NAMALWA (cell line): ENCODE measurements at regions not wholly inside any gene's neighbourhood (a gene's known extent, or its start where the extent isn't known, plus 50 kb on each side); places are given as distances from the start of the nearest gene placed in this dataset.
A peak's percentile ranks its signal among the peaks of the same experiment; 100 is the strongest.
"Not testable (repeated sequence)": the region's sequence is repeated elsewhere in the genome, so short reads cannot be mapped to it uniquely, and the experiment has no call there.

ENCODE experiments used
- DNase-seq: peaks from one replicate; pipeline ENCODE4 v3.0.0-alpha.2; 2015; ENCODE audit warnings: low spot score

DNA sequence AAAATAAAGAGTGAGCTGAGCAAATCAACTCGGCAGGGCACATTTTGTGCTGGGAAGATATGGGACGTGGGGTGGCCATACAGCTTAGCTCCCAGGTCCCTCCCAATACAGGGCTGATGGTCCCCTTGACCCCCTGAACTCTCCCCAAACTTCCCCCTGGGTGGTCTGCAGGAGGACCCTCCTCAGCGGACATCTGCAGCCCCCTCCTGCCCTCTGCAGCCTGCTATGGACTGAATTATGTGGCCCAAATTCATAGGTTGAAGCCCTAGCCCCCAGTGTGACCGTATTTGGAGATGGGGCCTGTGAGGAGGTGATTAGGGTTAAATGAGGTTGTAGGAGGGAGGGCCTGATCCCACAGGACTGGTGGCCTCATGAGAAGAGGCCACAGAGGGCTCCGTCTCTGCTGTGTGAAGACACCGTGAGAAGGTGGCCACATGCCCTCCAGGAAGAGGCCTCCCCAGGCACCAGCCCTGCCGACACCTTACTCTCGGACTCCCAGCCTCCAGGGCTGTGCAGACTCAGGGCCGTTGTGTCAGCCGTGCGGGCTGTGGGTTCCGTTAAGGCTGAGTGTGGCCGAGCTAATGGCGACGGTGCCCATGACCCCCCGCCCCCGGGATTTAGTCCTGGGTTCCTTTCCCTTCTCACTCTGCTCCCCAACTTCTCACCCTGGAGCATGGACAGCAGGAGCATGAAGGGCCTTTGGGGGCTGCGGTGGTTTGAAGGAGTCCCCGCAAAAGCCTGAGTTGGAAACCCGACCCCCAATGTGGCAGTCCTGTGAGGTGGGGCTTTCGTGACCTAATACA lies 1042.8 kb downstream of the BRD1 start:
- DNase-seq, result no peak

DNA sequence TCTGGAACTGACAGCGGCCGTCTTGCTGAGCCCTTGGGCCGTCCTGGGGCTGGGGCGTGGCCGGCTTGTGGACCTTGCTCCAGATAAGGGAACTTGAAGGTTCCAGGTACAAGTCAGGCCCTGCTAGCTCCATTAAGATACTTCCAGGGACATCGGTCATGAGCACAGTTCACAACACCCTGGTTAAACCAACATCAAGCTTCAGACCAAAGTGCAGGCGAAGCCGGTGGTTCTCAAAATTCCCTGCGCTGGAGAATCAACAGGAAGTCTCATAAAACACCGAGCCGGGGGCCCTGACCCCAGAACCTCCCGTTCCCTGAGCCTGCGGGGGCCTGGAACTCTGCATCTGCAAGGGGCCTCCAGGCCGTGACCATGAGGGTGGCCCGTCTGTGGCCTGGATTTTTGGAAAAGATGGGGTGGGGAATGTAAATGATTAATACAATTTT lies 1043.8 kb downstream of the BRD1 start:
- no peak for DNase-seq

DNA sequence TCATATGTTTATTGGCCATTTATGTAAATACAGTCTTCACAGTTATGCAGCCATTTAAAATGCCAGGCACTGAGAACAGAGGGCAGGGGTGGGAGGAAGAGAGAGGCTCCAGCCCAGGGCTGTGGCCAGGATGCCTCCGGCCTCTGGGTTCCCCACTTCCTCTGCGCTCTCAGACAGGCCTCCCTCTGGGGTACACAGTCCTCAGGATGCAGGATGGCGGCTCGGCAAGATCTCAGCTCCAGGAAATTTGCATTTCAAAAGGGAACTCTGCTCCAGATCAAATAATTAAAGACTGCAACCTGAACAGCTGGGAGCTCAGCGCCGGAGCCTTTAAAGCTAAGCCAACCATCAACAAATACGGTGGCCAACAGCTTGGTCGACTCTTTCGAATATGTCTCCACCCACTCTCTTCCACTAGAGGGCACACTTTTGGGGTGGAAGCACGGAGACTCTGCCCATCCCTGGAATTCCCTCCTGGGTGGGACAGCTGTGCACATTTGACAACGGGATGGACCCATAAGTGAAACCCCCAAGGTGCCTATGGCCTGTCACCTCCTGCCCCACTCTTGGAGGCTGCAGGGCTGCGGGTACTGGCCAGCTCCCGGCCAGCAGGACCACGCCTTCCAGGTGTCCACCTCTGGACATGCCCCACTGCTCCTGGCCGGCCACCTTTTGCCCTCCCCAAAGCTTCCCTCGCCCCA lies 1044.7 kb downstream of the BRD1 start:
- DNase-seq, result peak; percentile 10

DNA sequence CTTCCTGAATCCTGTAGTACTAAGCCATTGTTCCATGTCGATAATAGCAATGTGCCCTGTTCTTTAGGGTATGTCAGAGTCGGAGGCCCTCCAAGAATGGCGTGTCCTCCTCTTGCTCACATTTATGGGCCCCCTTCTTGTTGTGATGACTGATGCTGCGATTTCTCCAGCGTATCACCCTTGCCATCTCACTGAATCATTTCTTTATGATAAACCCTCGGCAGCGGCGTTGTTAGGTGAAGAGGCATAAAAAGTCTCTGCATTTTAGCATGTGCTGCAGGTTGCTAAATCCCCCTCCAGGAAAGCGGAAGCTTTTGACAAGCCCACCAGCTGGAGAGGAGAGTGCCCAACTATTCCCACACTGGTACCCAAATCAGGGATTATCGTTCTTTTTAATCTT lies 1045.3 kb downstream of the BRD1 start:
- no peak for DNase-seq

DNA sequence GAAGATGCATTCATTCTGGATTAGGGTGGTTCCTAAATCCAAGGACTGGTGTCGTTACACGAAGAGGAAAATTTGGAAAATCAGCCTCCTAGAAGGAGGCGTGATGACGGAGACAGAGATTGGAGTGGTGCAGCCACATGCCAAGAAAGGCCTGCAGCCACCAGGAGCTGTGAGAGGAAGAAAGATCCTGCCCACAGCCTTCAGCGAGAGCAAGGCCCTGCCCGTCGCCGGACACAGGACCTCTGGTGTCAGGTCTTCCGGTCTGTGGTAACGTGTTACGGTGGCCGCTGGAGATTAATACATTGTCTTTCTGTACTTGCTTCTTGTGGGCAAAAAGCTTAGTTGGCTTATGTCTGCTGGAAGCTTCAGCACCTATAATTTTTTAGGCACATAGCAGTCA lies 1045.8 kb downstream of the BRD1 start:
- DNase-seq, result no peak

DNA sequence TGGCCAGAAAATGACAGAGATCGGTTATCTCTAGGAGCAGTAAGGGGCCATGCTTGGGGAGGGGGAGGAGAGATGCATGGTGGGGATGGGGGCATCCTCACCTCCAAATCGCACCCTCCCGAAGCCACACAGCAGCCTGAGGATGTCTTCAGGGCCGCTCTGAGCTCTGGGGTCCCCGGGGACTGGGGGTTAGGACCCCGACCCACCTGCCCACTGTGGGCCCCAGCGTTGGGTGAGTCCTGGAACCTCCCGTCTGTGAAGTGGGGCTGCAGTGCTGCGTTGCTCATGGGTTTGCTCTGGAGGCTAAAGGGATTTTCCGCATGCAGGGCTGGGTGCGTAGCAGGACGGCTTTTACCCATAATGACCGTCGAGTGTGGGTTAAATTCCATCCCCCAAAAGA lies 1046.3 kb downstream of the BRD1 start:
- DNase-seq, result no peak

DNA sequence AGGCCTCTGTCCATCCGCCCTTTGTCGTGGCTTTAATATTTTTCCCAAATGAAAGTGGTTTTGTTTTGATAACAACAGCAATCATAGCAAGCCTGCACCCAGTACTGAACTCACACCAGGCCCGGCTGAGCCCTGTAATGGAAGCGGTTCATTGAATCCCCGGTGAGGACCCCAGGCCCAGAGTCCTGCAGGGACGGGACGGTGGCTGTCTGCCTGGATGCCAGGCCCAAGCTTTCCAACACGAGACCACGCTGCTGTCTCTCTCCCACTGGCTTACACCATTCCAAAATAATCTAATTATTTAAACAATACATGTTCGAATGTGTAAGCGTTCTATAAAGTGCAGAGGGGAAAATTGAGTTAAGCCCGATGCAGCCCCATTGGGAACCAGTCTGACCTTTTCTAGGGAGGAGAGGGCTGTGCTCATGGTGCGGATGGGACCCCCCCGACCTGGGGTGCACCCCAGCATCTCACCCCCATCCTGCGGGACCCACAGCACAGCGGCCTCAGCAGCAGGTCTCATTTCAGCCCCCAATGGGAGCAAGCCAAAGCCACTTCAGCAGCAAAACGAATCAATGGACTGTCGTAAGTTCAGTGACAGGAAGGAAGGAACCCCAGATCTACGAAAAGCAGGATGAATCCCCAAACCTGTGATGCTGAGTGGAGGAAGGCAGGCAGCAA lies 1046.9 kb downstream of the BRD1 start:
- DNase-seq, result no peak

DNA sequence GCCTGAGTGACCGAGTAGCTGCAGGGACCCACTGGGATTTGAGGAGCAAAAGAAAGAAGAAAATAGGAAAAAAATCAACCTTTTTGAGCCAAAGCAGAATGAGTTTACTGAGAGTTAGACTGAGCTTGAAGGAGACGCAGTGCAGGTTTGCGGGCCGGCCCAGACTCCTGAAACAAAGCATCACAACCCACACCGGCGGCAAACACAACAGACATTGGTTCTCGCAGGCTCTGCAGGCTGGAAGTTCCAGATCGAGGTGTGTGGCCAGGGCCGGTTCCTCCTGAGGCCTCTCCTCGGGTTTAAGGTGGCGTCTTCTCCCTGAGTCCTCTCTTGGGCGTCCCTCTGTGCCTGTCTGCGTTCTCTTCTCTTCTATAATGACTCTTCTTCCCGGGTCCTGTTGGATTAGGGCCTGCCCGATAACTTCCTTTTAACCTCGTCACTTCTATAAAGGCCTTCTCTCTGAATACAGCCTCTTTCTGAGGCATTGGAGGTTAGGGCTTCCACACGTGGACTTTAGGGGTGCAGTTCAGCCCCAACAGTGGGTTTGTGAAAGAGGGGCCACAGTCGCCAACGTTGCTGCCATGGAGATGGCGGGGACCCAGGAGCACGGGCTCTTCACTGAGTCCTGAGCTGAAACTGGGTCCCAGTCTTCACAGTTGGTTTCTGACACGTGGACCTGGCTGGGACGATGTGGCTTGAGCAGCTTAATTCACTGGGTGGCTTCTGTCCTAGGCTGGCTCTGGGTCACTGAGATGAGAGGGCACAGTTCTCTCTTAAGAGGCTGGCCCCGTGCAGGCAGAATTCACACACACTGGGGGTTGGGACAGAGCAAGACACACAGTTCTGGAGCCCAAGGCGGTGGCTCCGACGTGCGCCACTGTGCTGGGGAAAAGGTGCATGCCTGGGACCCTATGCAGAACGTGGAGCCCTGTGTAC lies 1047.7 kb downstream of the BRD1 start:
- no peak for DNase-seq

DNA sequence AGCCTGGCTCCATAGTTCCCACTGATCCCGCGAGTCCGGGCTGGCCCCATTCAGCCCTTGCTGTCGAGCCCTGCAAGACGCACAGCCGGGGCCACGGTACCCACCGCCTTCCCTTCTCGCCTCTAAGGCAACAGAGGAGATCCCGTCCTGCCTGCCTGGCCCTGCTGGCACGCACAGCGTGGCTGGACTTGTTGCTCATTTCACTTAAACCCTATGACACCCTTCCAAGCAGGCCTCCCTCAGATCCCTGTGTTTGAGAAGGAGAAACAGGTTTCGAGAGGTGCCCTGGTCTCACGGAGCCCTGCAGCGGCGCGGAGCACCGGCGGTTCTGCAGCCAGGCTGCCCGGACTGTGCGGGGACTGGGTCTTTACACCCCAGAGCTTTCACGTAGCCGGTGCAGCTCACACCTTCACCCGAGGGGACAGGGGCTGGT lies 1048.4 kb downstream of the BRD1 start:
- no peak for DNase-seq

DNA sequence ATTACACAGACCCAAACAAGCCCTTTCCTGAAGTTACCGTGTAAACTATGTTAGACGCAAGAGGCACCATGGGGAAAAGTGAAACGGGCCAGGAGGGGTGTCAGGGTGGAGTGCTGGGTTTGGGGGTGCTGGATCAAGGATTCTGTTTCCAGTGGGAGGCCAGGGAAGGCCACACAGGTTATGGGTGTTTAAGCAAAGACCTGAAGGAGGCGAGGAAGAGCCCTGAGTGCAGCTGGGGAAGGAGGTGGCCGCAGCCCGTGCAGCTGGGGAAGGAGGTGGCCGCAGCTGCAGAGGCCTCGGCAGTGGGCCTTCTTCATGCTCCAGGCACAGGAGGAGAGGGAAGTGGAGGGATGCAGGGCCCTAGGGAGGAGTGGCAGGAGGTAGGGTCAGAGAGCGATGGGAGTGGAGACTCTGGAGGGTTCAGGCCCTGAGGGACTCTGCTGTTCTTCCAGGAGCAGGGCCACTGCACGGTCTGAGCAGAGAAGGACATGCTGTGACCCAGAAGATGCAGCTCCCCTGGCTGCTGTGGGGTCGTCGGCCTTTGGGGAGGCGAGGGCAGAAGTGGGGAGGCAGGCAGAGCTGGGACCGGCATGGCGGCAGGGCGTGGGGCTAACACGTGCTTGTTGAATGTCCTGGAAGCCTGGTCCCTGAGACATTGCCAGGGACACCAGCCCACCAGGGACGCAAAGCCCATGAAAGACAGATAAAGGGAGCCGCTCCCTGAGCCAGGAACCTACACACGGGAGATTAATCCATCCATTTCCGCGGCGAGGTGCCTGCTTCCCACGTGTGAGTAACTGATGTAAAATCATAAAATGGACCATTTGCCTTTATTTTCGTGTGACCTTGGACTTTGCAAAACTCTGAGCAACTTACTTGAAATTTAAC lies 1049.1 kb downstream of the BRD1 start:
- DNase-seq, result no peak

DNA sequence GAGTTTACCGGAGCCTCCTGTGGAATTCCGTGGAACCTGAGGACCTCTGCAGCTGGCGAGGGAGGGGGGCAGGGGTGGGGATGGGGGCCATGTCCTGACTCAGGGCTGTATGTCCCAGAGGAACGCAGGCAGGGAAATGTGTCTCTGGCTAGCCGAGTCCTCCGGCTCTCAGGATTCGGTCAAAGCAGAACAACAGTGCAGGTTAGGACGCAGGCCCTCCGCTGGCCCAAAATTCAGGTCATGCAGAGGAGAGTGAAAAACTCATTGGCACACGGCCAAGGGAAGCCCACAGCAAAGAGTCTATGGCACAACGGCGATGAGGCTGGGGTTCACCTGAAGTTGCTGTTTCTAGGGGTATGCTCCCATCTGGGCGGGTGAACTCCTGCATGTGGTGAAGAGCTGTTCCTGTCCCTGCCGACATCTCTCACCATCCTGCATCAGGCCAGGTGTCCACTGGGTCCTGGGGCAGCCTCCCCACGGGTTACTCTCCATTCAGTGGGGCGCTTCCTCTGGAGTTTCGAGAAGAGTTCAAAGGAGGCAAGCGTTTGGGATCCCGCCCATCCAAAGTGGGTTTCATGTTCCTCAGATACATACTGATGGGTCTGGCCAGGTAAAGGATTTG lies 1055.3 kb downstream of the BRD1 start:
- DNase-seq, result no peak

DNA sequence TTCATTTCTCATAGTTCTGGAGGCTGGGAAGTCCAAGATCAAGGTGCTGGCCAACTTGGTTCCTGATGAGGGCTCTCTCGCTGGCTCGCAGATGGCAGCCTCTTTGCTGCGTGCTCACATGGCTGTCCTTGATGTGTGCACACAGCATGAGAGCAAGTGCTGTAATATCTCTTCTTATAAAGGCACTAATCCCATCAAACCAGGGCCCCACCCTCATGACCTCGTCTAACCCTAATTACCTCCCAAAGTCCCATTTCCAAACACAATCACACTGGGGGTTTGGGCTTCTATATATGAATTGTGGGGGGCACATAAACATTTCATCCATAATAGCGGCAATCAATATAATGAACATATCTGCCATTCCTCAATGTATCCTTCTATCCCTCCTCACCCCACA lies 1062.1 kb downstream of the BRD1 start:
- no peak for DNase-seq

DNA sequence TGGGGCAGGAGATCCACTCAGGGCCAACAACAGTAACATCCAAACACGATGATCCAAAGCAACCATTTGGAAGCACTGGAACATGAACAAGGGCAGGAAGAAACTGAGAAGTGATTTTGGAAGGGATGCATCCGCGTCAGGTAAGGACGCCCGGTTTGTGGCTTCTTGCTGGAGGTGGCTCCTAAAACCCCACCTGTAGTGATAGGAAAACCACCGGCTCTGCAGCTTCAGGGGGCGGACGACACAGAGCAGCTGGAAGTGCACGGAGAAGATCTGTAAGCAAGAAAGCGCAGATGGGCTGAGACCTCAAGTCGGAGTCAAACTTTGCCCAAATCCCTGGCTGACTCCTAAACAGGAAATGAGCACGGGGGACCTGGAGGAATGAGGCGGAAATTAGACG lies 1066.1 kb downstream of the BRD1 start:
- DNase-seq, result no peak

DNA sequence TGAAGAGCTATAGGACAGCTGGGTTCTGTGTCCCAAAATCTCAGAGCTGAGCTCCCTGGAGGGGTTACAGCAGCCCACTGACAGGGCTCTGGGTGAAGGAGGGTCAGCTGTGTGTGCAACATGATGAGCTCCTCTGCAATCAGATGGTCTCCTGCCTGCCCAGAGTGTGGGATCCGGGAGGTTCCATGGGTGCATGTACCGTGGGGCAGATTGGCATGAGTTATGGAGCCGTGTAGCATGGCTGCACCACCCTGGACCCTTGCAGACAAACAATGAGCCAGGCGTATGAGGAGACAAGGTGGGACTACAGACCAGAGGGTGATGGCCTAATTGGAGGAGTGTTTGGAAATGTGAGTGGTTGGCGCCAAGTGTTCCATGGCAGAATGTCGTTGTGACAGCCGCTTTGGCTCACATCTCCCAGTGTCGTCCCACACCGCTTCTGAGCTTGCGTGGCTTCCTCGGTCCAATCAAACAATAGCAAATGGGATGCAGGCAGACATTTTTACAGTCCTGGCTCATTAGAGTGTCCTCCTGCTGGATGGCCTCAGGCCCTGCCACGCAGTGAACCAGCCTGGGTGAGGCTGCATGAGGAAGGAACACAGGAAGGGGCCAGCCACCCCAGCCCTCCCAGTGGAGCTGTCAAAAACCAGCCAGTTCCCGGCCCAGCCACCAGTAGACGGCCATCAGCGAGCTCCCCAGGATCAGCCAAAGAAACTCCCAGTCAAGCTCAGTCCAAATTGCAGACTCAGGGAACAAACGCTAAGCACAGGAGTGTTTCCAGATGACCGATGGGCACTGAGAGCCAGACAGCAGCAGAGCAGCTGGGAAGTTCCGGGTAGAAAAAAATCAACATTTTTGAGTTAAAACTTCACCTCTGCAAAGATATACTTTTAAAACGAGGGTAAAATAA lies 1066.9 kb downstream of the BRD1 start:
- DNase-seq, result no peak

DNA sequence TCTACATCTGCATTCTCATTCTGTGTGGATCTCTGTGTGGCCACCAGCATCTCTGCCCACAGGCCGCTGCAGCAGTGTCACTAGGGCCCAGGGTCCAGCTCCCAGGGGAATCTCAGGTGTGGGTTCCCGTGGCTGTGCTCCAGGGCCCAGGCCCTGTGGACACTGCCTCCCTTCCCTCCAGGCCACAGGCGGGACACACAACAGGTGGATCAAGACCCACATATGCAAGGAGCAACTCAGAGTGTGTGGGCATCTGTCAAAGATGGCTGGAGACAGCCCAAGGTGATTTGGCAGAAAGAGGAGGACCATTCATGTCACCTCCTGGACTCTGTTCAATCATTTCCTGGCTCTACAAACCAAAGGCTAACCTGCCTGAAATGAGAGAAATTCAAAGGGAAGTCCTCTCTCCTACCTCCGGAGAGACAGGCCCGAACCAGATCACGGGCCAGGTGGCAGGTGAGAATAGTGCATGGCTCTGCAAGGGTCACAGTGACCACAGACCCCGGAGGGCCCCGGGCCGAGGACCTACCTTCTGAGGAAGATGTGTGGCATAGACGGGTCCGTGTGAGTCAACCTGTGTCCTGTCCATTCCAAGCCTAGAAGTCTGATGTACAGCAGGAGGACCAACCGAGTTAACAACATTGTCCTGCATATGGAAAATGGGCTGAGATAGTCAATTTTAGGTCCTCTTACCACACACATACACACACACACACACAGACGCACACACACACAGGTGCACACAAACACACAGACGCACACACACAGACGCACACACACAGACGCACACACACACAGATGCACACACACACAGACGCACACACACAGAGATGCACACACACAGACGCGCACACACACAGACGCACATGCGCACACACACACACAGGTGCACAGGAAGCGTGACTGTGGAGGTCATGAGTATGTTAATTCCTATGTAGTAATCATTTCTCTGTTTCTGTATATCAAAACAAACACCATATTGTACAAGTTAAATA lies 1068.5 kb downstream of the BRD1 start:
- no peak for DNase-seq

DNA sequence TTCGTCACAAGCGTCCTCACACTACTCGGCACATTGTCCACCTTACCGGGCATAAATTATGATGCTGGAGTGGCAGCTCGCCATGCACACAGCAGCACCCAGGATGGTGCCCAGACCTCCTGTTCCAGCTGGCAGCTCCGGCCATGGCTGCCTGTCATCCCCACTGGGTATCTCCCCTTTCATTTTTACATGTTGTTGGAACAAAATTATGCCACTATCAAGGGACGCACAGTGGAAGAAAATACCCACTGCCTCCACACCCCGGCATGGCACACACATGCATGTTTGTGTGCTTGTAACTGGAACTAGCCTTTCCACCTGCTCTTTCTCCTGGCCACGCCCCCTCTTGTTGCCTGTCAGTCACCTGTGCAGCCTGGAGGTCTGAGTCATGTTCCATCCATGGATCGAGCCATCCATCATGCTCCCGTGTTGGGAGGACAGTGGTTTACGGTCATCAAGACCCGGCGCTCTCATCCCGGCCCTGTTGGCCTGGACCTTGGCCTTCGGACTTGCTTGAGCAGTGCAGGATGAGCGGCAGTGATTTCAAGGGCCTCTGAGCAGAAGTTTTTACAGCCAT lies 1069.6 kb downstream of the BRD1 start:
- no peak for DNase-seq

DNA sequence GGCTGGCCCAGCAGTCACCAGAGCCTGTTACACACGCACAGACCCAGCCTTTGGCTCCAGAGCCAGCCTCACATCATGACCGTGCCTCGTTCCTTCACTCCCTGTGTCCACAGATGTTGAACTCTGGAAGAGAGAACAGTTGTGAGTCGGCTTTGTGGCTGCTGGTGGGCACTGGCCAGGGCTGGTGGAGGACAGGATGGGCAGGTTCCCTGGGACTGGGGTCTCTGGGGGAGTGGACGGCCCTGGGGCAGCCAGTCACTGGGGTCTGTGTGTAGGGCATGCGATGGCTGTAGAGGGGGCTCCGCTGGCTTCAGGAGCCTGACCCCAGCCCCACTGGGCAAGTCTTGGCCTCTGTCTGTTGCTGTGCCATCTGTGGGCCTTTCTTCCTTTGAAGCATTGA lies 1070.1 kb downstream of the BRD1 start:
- DNase-seq, result no peak

DNA sequence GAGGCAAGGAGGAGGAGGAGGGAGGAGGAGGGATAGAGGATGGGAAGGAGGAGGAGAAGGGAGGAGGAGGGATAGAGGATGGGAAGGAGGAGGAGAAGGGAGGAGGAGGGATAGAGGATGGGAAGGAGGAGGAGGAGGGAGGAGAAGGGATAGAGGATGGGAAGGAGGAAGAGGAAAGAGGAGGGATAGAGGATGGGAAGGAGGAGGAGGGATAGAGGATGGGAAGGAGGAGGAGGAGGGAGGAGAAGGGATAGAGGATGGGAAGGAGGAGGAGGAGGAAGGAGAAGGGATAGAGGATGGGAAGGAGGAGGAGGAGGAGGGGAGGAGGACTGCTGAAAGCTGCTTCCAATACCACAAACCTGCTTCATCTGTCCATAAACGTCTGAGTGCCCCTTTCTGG lies 1070.5 kb downstream of the BRD1 start:
- DNase-seq, result not testable (repeated sequence)
